ENCODE measurements at regions not wholly inside any gene's neighbourhood (a gene's known extent, or its start where the extent isn't known, plus 50 kb on each side); places are given as distances from the start of the nearest gene placed in this dataset.
"Not testable (repeated sequence)": the region's sequence is repeated elsewhere in the genome, so short reads cannot be mapped to it uniquely, and the experiment has no call there.

GRCh38 chr3:5709714-5710113 is 522.2 kb downstream of the EDEM1 start:
- Mint-ChIP-seq H3K4me3 (ENCODE audit: low read depth) (no peak overlapping the region), H3K4me1 (ENCODE audit: low read depth) (no peaks in the 10 kb centered on the region), H3K36me3 (ENCODE audit: insufficient read depth) (no peaks in the 10 kb centered on the region), H3K9me3 (ENCODE audit: low read depth) (no peaks in the 10 kb centered on the region), H3K27ac (no peak overlapping the region), H3K27me3 (no peaks in the 10 kb centered on the region)
- no peak for TF ChIP-seq CTCF (IDR thresholded peaks at IDR 0.05; ENCODE audit: unreplicated experiment)
- no peak for DNase-seq (ENCODE audit: low spot score, unreplicated experiment)

GRCh38 chr3:5710718-5711117 is 523.2 kb downstream of the EDEM1 start:
- Mint-ChIP-seq H3K36me3 (ENCODE audit: insufficient read depth) (no peaks in the 10 kb centered on the region), H3K27me3 (no peaks in the 10 kb centered on the region), H3K4me1 (ENCODE audit: low read depth) (no peaks in the 10 kb centered on the region), H3K4me3 (ENCODE audit: low read depth) (no peak overlapping the region), H3K27ac (no peak overlapping the region), H3K9me3 (ENCODE audit: low read depth) (no peaks in the 10 kb centered on the region)
- no peak for DNase-seq (ENCODE audit: low spot score, unreplicated experiment)
- TF ChIP-seq CTCF (IDR thresholded peaks at IDR 0.05; ENCODE audit: unreplicated experiment) = no peak

- DNase-seq (ENCODE audit: low spot score, unreplicated experiment) = no peak
- Mint-ChIP-seq H3K36me3 (ENCODE audit: insufficient read depth) (no peaks in the 10 kb centered on the region), H3K9me3 (ENCODE audit: low read depth) (peaks cover 2% of the 10 kb centered on the region)
Measured at GRCh38 chr3:5717254-5717653, 529.7 kb downstream of the EDEM1 start.

GRCh38 chr3:5719668-5720067 is 532.2 kb downstream of the EDEM1 start:
- H3K36me3 Mint-ChIP-seq (ENCODE audit: insufficient read depth); H3K4me3 Mint-ChIP-seq (ENCODE audit: low read depth); DNase-seq (ENCODE audit: low spot score, unreplicated experiment); H3K27ac Mint-ChIP-seq; H3K4me1 Mint-ChIP-seq (ENCODE audit: low read depth); H3K9me3 Mint-ChIP-seq (ENCODE audit: low read depth); H3K27me3 Mint-ChIP-seq: not testable (repeated sequence)

More at GRCh38 chr3:5717254-5717653, 529.7 kb downstream of the EDEM1 start:
- Mint-ChIP-seq H3K4me3 (ENCODE audit: low read depth) (no peak overlapping the region), H3K4me1 (ENCODE audit: low read depth) (no peaks in the 10 kb centered on the region), H3K27me3 (no peaks in the 10 kb centered on the region), H3K27ac (no peak overlapping the region)
- TF ChIP-seq CTCF (IDR thresholded peaks at IDR 0.05; ENCODE audit: unreplicated experiment) = no peak

- Mint-ChIP-seq H3K27me3 (peaks cover 3% of the 10 kb centered on the region), H3K36me3 (ENCODE audit: insufficient read depth) (no peaks in the 10 kb centered on the region), H3K4me3 (ENCODE audit: low read depth) (no peak overlapping the region), H3K27ac (no peak overlapping the region), H3K9me3 (ENCODE audit: low read depth) (no peaks in the 10 kb centered on the region), H3K4me1 (ENCODE audit: low read depth) (no peaks in the 10 kb centered on the region)
- no peak for DNase-seq (ENCODE audit: low spot score, unreplicated experiment)
- TF ChIP-seq CTCF (IDR thresholded peaks at IDR 0.05; ENCODE audit: unreplicated experiment) = no peak
Measured at GRCh38 chr3:5725801-5726200, 538.3 kb downstream of the EDEM1 start.

- no peak for DNase-seq (ENCODE audit: low spot score, unreplicated experiment)
- no peaks in the 10 kb centered on the region for H3K4me1 Mint-ChIP-seq (ENCODE audit: low read depth)
- peaks cover 3% of the 10 kb centered on the region for H3K27me3 Mint-ChIP-seq
- no peaks in the 10 kb centered on the region for H3K36me3 Mint-ChIP-seq (ENCODE audit: insufficient read depth)
- TF ChIP-seq CTCF (IDR thresholded peaks at IDR 0.05; ENCODE audit: unreplicated experiment) = no peak
- H3K4me3 Mint-ChIP-seq (ENCODE audit: low read depth) = no peak overlapping the region
- H3K27ac Mint-ChIP-seq = no peak overlapping the region
- no peaks in the 10 kb centered on the region for H3K9me3 Mint-ChIP-seq (ENCODE audit: low read depth)
Measured at GRCh38 chr3:5726621-5727020, 539.1 kb downstream of the EDEM1 start.
